ENCODE measurements at regions not wholly inside any gene's neighbourhood (a gene's known extent, or its start where the extent isn't known, plus 50 kb on each side); places are given as distances from the start of the nearest gene placed in this dataset.

DNA sequence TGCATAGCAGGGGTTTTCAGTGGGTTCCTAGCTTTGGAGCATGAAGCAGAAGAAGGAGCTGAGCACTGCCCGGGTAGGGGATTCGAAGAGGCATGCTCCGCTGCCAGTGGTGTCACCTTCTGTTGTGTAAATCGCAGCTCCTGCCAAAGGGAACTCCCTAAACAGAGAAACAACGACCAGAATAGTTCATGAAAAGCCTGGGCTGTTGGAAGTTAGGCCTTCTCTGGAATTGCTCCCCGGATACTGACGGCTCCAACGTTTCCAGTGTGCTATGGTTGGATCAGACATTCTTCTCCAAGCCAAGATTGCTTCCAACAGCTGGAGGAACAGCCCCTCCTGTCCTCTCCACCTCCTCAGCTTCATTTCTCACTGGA, 546.0 kb upstream of the FZD8 start:
- Histone ChIP-seq H3K4me1 (ENCODE audit: control insufficient read depth, low read depth, low read length) (no peaks in the 10 kb centered on the region), H3K4me3 (ENCODE audit: low read length) (no peak overlapping the region), H3K4me2 (ENCODE audit: low read length) (no peak overlapping the region), H2AK5ac (ENCODE audit: low read length) (no peak overlapping the region), H2BK120ac (ENCODE audit: low read depth, low read length) (no peak overlapping the region), H3K18ac (ENCODE audit: low read length) (no peak overlapping the region), H3K36me3 (ENCODE audit: control insufficient read depth, insufficient read depth, low read length) (no peaks in the 10 kb centered on the region), H3K27ac (ENCODE audit: low read depth, low read length) (no peak overlapping the region), H3K79me2 (ENCODE audit: control insufficient read depth, insufficient read depth, low read length) (no peaks in the 10 kb centered on the region), H4K8ac (ENCODE audit: low read depth, low read length) (no peak overlapping the region), H3K27me3 (ENCODE audit: insufficient read depth, low read length, poor library complexity) (no peaks in the 10 kb centered on the region), H2BK15ac (replicated peaks; ENCODE audit: low read depth) (no peak overlapping the region), H4K5ac (ENCODE audit: low read length) (no peak overlapping the region), H3K4ac (ENCODE audit: low read depth, low read length) (no peak overlapping the region), H3K56ac (ENCODE audit: low read length) (peak overlapping the region; percentile 25), H2BK5ac (ENCODE audit: low read length) (no peak overlapping the region), H3K9ac (ENCODE audit: low read length) (no peak overlapping the region), H3K23ac (ENCODE audit: low read length) (no peak overlapping the region), H3K79me1 (ENCODE audit: low read length) (no peaks in the 10 kb centered on the region)
- peak; percentile 3 for DNase-seq
- no CpG with 5 or more reads among the region's 8 CpGs for WGBS (ENCODE audit: extremely low coverage, insufficient coverage, low lambda C conversion rate)

- no peaks in the 10 kb centered on the region for H3K79me1 ChIP-seq (ENCODE audit: low read length)
- H3K23ac ChIP-seq (ENCODE audit: low read length): no peak overlapping the region
- no peak for DNase-seq
- H2AK5ac ChIP-seq (ENCODE audit: low read length): no peak overlapping the region
- H3K4me1 ChIP-seq (ENCODE audit: control insufficient read depth, low read depth, low read length): no peaks in the 10 kb centered on the region
- H4K8ac ChIP-seq (ENCODE audit: low read depth, low read length): no peak overlapping the region
- no peak overlapping the region for H3K9ac ChIP-seq (ENCODE audit: low read length)
- H3K27ac ChIP-seq (ENCODE audit: low read depth, low read length): no peak overlapping the region
- H3K4me2 ChIP-seq (ENCODE audit: low read length): no peak overlapping the region
- H2BK5ac ChIP-seq (ENCODE audit: low read length): no peak overlapping the region
- no peak overlapping the region for H2BK15ac ChIP-seq (replicated peaks; ENCODE audit: low read depth)
- no peak overlapping the region for H3K4me3 ChIP-seq (ENCODE audit: low read length)
- no peak overlapping the region for H3K56ac ChIP-seq (ENCODE audit: low read length)
- no peaks in the 10 kb centered on the region for H3K27me3 ChIP-seq (ENCODE audit: insufficient read depth, low read length, poor library complexity)
- no peaks in the 10 kb centered on the region for H3K36me3 ChIP-seq (ENCODE audit: control insufficient read depth, insufficient read depth, low read length)
- H3K4ac ChIP-seq (ENCODE audit: low read depth, low read length): no peak overlapping the region
- no peak overlapping the region for H3K18ac ChIP-seq (ENCODE audit: low read length)
- no peaks in the 10 kb centered on the region for H3K79me2 ChIP-seq (ENCODE audit: control insufficient read depth, insufficient read depth, low read length)
- no peak overlapping the region for H2BK120ac ChIP-seq (ENCODE audit: low read depth, low read length)
- WGBS (ENCODE audit: extremely low coverage, insufficient coverage, low lambda C conversion rate): no CpG with 5 or more reads among the region's 6 CpGs
- no peak overlapping the region for H4K5ac ChIP-seq (ENCODE audit: low read length)
Measured at GRCh38 chr10:36187380-36188079, 545.4 kb upstream of the FZD8 start.

DNA sequence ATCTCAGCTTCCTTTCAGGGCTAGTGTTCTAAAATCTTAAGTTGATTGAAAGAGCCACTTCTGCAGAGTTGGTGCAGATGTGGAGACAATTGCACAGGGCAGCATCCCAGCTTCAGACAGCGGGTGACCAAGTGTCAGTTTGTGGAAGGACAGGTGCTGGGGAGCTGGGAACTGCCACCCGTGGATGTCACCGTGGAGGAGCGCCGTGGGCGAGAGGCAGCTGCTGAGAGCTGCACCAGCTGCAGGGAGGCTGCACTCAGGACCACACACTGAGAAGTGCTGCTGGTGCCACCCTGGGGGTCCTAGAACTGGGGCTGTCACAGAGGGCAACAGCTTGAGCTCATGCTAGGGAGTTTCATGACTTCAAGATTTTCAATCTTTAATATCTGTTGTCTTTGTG, 543.0 kb upstream of the FZD8 start:
- no peaks in the 10 kb centered on the region for H3K27me3 ChIP-seq (ENCODE audit: insufficient read depth, low read length, poor library complexity)
- no peak overlapping the region for H3K18ac ChIP-seq (ENCODE audit: low read length)
- no peaks in the 10 kb centered on the region for H3K4me1 ChIP-seq (ENCODE audit: control insufficient read depth, low read depth, low read length)
- H2BK120ac ChIP-seq (ENCODE audit: low read depth, low read length): no peak overlapping the region
- DNase-seq: no peak
- no peak overlapping the region for H3K4me3 ChIP-seq (ENCODE audit: low read length)
- no peak overlapping the region for H2AK5ac ChIP-seq (ENCODE audit: low read length)
- no peak overlapping the region for H3K9ac ChIP-seq (ENCODE audit: low read length)
- no peaks in the 10 kb centered on the region for H3K79me2 ChIP-seq (ENCODE audit: control insufficient read depth, insufficient read depth, low read length)
- no peak overlapping the region for H2BK5ac ChIP-seq (ENCODE audit: low read length)
- no peaks in the 10 kb centered on the region for H3K36me3 ChIP-seq (ENCODE audit: control insufficient read depth, insufficient read depth, low read length)
- H2BK15ac ChIP-seq (replicated peaks; ENCODE audit: low read depth): no peak overlapping the region
- no peak overlapping the region for H4K5ac ChIP-seq (ENCODE audit: low read length)
- no peak overlapping the region for H3K27ac ChIP-seq (ENCODE audit: low read depth, low read length)
- no peak overlapping the region for H3K56ac ChIP-seq (ENCODE audit: low read length)
- H3K79me1 ChIP-seq (ENCODE audit: low read length): no peaks in the 10 kb centered on the region
- H3K23ac ChIP-seq (ENCODE audit: low read length): peak overlapping the region; percentile 36
- no peak overlapping the region for H4K8ac ChIP-seq (ENCODE audit: low read depth, low read length)
- no peak overlapping the region for H3K4me2 ChIP-seq (ENCODE audit: low read length)
- no CpG with 5 or more reads among the region's 6 CpGs for WGBS (ENCODE audit: extremely low coverage, insufficient coverage, low lambda C conversion rate)
- no peak overlapping the region for H3K4ac ChIP-seq (ENCODE audit: low read depth, low read length)

DNA sequence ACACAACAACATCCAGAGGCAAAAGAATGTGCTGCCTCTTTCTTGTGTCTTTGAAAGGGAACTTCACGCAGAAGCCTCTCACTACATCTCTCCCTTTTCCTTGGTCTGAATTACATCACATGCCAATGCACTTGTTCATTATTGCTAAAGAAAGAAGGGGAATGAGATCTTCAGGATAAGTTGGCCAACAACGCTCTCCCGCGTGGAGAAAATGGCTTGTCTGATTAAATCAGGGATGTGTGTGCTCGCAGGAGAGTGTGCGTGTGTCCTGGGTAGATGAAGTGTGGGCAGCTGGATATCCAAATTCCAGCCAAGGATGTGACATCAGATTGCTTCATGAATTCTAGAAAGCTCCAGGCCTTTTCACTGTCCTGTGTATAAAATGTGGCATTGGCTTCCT, 541.6 kb upstream of the FZD8 start:
- H3K4me3 ChIP-seq (ENCODE audit: low read length): no peak overlapping the region
- H4K8ac ChIP-seq (ENCODE audit: low read depth, low read length): no peak overlapping the region
- no peaks in the 10 kb centered on the region for H3K79me1 ChIP-seq (ENCODE audit: low read length)
- H3K23ac ChIP-seq (ENCODE audit: low read length): no peak overlapping the region
- DNase-seq: no peak
- no peak overlapping the region for H3K9ac ChIP-seq (ENCODE audit: low read length)
- no peak overlapping the region for H2BK15ac ChIP-seq (replicated peaks; ENCODE audit: low read depth)
- H3K27ac ChIP-seq (ENCODE audit: low read depth, low read length): no peak overlapping the region
- H3K36me3 ChIP-seq (ENCODE audit: control insufficient read depth, insufficient read depth, low read length): no peaks in the 10 kb centered on the region
- H4K5ac ChIP-seq (ENCODE audit: low read length): no peak overlapping the region
- WGBS (ENCODE audit: extremely low coverage, insufficient coverage, low lambda C conversion rate): no CpG with 5 or more reads among the region's 6 CpGs
- H3K27me3 ChIP-seq (ENCODE audit: insufficient read depth, low read length, poor library complexity): no peaks in the 10 kb centered on the region
- no peak overlapping the region for H2BK120ac ChIP-seq (ENCODE audit: low read depth, low read length)
- no peak overlapping the region for H3K4ac ChIP-seq (ENCODE audit: low read depth, low read length)
- no peak overlapping the region for H3K56ac ChIP-seq (ENCODE audit: low read length)
- no peak overlapping the region for H2AK5ac ChIP-seq (ENCODE audit: low read length)
- H2BK5ac ChIP-seq (ENCODE audit: low read length): no peak overlapping the region
- no peak overlapping the region for H3K18ac ChIP-seq (ENCODE audit: low read length)
- no peaks in the 10 kb centered on the region for H3K79me2 ChIP-seq (ENCODE audit: control insufficient read depth, insufficient read depth, low read length)
- no peak overlapping the region for H3K4me2 ChIP-seq (ENCODE audit: low read length)
- no peaks in the 10 kb centered on the region for H3K4me1 ChIP-seq (ENCODE audit: control insufficient read depth, low read depth, low read length)

DNA sequence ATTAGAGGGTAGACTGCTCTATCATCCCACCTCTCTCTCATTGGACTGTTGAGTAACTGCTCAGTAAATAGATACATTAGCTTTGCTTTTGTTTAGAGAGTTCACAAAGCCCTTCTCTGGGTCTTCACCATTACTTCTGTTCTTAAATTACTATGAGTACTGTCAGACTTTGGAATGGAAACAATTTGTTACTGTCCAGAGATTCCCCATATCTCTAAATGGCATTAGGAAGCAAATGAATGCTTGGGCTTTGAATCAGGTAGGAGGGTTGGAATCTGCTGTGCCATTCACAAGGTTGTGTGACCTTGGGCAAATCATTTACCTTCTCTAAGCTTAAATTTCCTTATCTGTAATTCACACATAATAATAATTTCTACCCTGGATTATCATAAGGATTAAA, 541.0 kb upstream of the FZD8 start:
- Histone ChIP-seq H3K4ac (ENCODE audit: low read depth, low read length) (no peak overlapping the region), H3K56ac (ENCODE audit: low read length) (no peak overlapping the region), H3K27ac (ENCODE audit: low read depth, low read length) (no peak overlapping the region), H3K23ac (ENCODE audit: low read length) (no peak overlapping the region), H3K4me3 (ENCODE audit: low read length) (no peak overlapping the region), H3K27me3 (ENCODE audit: insufficient read depth, low read length, poor library complexity) (no peaks in the 10 kb centered on the region), H3K4me2 (ENCODE audit: low read length) (no peak overlapping the region), H4K8ac (ENCODE audit: low read depth, low read length) (no peak overlapping the region), H3K9ac (ENCODE audit: low read length) (no peak overlapping the region), H3K79me2 (ENCODE audit: control insufficient read depth, insufficient read depth, low read length) (no peaks in the 10 kb centered on the region), H3K79me1 (ENCODE audit: low read length) (no peaks in the 10 kb centered on the region), H3K18ac (ENCODE audit: low read length) (no peak overlapping the region), H2BK5ac (ENCODE audit: low read length) (no peak overlapping the region), H3K36me3 (ENCODE audit: control insufficient read depth, insufficient read depth, low read length) (no peaks in the 10 kb centered on the region), H2BK15ac (replicated peaks; ENCODE audit: low read depth) (no peak overlapping the region), H2AK5ac (ENCODE audit: low read length) (no peak overlapping the region), H4K5ac (ENCODE audit: low read length) (no peak overlapping the region), H2BK120ac (ENCODE audit: low read depth, low read length) (no peak overlapping the region), H3K4me1 (ENCODE audit: control insufficient read depth, low read depth, low read length) (no peaks in the 10 kb centered on the region)
- no peak for DNase-seq

DNA sequence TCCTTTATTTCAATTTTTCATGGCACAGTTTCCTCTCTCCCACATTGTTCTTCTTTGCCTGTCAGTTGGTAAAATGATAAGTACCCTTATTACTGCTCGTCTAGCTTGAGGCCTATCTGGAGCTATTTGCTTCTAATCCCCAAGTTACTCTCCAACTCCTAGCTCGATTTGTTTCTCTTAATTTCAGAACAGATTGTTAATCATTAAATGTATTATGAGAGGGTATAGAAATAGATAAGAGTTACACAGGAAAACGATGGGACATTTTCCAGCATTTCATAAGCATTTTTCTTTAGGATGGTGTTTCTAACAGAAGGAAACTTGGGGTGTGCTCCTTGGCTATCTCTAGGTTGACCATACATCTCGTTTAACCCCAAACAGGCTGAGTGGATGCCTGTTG, 540.5 kb upstream of the FZD8 start:
- Histone ChIP-seq H3K56ac (ENCODE audit: low read length) (no peak overlapping the region), H4K5ac (ENCODE audit: low read length) (no peak overlapping the region), H3K4me2 (ENCODE audit: low read length) (no peak overlapping the region), H3K79me2 (ENCODE audit: control insufficient read depth, insufficient read depth, low read length) (no peaks in the 10 kb centered on the region), H3K23ac (ENCODE audit: low read length) (no peak overlapping the region), H3K18ac (ENCODE audit: low read length) (no peak overlapping the region), H3K4me3 (ENCODE audit: low read length) (no peak overlapping the region), H3K4me1 (ENCODE audit: control insufficient read depth, low read depth, low read length) (no peaks in the 10 kb centered on the region), H3K9ac (ENCODE audit: low read length) (no peak overlapping the region), H2BK5ac (ENCODE audit: low read length) (no peak overlapping the region), H3K27ac (ENCODE audit: low read depth, low read length) (no peak overlapping the region), H2AK5ac (ENCODE audit: low read length) (no peak overlapping the region), H3K4ac (ENCODE audit: low read depth, low read length) (no peak overlapping the region), H3K79me1 (ENCODE audit: low read length) (no peaks in the 10 kb centered on the region), H2BK15ac (replicated peaks; ENCODE audit: low read depth) (no peak overlapping the region), H2BK120ac (ENCODE audit: low read depth, low read length) (no peak overlapping the region), H3K27me3 (ENCODE audit: insufficient read depth, low read length, poor library complexity) (no peaks in the 10 kb centered on the region), H4K8ac (ENCODE audit: low read depth, low read length) (no peak overlapping the region), H3K36me3 (ENCODE audit: control insufficient read depth, insufficient read depth, low read length) (no peaks in the 10 kb centered on the region)
- no CpG with 5 or more reads among the region's 4 CpGs for WGBS (ENCODE audit: extremely low coverage, insufficient coverage, low lambda C conversion rate)
- DNase-seq: no peak
